ENCODE measurements at regions not wholly inside any gene's neighbourhood (a gene's known extent, or its start where the extent isn't known, plus 50 kb on each side); places are given as distances from the start of the nearest gene placed in this dataset.

DNA sequence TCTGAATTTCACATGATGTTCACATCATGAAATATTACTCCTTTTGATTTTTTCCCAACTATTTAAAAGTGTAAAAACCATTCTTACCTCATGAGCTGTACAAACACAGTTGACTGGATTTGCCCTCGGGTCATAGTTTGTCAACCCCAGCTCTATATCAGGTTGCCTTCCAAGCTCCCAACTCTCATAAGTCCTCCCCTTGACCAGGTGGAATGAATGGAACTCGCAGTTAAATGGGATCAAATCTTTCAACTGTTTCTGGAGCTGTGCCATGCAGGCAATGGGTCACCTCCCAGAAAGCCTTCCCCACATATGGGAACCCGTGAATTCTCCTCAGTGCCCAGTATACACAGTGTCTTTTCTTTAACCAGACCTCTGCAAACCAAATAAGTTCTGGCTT is 169.8 kb upstream of the FOXD3 start:
- TF ChIP-seq GLIS3 (CRISPR knock-in tag; IDR thresholded peaks at IDR 0.05), result no peak
- TF ChIP-seq ZFP3 (CRISPR knock-in tag; IDR thresholded peaks at IDR 0.05), result no peak
- TF ChIP-seq BACH2 (CRISPR knock-in tag; IDR thresholded peaks at IDR 0.05; ENCODE audit: borderline replicate concordance), result no peak
- no peak for TF ChIP-seq ISL1 (CRISPR knock-in tag; IDR thresholded peaks at IDR 0.05)
- no peak for TF ChIP-seq TCF4 (CRISPR knock-in tag; IDR thresholded peaks at IDR 0.05; ENCODE audit: borderline replicate concordance)
- no peak for TF ChIP-seq ZC3H10 (CRISPR knock-in tag; IDR thresholded peaks at IDR 0.05)
- no peak for TF ChIP-seq OSR1 (CRISPR knock-in tag; IDR thresholded peaks at IDR 0.05)
- no peak for TF ChIP-seq ARNTL (CRISPR knock-in tag; IDR thresholded peaks at IDR 0.05; ENCODE audit: borderline replicate concordance, low read depth)
- TF ChIP-seq CSDC2 (CRISPR knock-in tag; IDR thresholded peaks at IDR 0.05), result no peak
- ATAC-seq, result no peak

DNA sequence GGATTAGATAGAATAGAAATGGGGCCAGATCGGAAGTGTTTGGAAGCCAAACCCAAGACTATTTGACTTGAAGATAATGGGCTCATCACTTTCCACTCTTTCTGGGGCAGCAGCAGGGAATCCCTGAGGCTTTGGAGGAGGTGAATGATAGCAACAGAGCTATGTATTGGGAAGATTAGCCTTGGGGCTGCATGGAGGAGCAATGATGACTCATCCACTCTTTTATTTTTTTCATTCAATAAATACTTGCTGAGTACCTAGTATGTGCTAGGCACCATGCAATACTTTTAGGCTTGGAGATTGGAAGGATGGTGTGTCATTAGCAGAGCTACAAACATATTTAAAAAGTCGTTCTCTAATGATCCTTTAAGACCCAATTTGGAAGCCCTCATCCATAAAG is 166.9 kb upstream of the FOXD3 start:
- no peak for ATAC-seq
- TF ChIP-seq SNAI2 (CRISPR knock-in tag; IDR thresholded peaks at IDR 0.05) (no peak), ZC3H10 (CRISPR knock-in tag; IDR thresholded peaks at IDR 0.05) (no peak), ZNF565 (CRISPR knock-in tag; conservative IDR thresholded peaks at IDR 0.05; ENCODE audit: low read depth) (no peak), PATZ1 (CRISPR knock-in tag; IDR thresholded peaks at IDR 0.05; ENCODE audit: borderline replicate concordance) (no peak), ZNF8 (CRISPR knock-in tag; IDR thresholded peaks at IDR 0.05) (no peak), TOX (CRISPR knock-in tag; IDR thresholded peaks at IDR 0.05; ENCODE audit: borderline replicate concordance) (no peak), BACH2 (CRISPR knock-in tag; IDR thresholded peaks at IDR 0.05; ENCODE audit: borderline replicate concordance) (no peak), ZFP3 (CRISPR knock-in tag; IDR thresholded peaks at IDR 0.05) (no peak)
- TF ChIP-seq, protein P1, sequence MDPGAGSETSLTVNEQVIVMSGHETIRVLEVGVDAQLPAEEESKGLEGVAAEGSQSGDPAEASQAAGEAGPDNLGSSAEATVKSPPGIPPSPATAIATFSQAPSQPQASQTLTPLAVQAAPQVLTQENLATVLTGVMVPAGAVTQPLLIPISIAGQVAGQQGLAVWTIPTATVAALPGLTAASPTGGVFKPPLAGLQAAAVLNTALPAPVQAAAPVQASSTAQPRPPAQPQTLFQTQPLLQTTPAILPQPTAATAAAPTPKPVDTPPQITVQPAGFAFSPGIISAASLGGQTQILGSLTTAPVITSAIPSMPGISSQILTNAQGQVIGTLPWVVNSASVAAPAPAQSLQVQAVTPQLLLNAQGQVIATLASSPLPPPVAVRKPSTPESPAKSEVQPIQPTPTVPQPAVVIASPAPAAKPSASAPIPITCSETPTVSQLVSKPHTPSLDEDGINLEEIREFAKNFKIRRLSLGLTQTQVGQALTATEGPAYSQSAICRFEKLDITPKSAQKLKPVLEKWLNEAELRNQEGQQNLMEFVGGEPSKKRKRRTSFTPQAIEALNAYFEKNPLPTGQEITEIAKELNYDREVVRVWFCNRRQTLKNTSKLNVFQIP (CRISPR knock-in tag; IDR thresholded peaks at IDR 0.05; ENCODE audit: borderline replicate concordance, low read depth), result no peak
- TF ChIP-seq, protein P2, sequence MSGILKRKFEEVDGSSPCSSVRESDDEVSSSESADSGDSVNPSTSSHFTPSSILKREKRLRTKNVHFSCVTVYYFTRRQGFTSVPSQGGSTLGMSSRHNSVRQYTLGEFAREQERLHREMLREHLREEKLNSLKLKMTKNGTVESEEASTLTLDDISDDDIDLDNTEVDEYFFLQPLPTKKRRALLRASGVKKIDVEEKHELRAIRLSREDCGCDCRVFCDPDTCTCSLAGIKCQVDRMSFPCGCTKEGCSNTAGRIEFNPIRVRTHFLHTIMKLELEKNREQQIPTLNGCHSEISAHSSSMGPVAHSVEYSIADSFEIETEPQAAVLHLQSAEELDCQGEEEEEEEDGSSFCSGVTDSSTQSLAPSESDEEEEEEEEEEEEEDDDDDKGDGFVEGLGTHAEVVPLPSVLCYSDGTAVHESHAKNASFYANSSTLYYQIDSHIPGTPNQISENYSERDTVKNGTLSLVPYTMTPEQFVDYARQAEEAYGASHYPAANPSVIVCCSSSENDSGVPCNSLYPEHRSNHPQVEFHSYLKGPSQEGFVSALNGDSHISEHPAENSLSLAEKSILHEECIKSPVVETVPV (CRISPR knock-in tag; IDR thresholded peaks at IDR 0.05), result no peak
- TF ChIP-seq, protein P3, sequence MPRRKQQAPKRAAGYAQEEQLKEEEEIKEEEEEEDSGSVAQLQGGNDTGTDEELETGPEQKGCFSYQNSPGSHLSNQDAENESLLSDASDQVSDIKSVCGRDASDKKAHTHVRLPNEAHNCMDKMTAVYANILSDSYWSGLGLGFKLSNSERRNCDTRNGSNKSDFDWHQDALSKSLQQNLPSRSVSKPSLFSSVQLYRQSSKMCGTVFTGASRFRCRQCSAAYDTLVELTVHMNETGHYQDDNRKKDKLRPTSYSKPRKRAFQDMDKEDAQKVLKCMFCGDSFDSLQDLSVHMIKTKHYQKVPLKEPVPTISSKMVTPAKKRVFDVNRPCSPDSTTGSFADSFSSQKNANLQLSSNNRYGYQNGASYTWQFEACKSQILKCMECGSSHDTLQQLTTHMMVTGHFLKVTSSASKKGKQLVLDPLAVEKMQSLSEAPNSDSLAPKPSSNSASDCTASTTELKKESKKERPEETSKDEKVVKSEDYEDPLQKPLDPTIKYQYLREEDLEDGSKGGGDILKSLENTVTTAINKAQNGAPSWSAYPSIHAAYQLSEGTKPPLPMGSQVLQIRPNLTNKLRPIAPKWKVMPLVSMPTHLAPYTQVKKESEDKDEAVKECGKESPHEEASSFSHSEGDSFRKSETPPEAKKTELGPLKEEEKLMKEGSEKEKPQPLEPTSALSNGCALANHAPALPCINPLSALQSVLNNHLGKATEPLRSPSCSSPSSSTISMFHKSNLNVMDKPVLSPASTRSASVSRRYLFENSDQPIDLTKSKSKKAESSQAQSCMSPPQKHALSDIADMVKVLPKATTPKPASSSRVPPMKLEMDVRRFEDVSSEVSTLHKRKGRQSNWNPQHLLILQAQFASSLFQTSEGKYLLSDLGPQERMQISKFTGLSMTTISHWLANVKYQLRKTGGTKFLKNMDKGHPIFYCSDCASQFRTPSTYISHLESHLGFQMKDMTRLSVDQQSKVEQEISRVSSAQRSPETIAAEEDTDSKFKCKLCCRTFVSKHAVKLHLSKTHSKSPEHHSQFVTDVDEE (CRISPR knock-in tag; IDR thresholded peaks at IDR 0.05), result no peak

GRCh38 chr1:63157085-63157484 is 165.3 kb upstream of the FOXD3 start:
- TF ChIP-seq ZC3H10 (CRISPR knock-in tag; IDR thresholded peaks at IDR 0.05) (no peak), TCF4 (CRISPR knock-in tag; IDR thresholded peaks at IDR 0.05; ENCODE audit: borderline replicate concordance) (no peak), PPARA (CRISPR knock-in tag; IDR thresholded peaks at IDR 0.05; ENCODE audit: borderline replicate concordance) (no peak), TOX (CRISPR knock-in tag; IDR thresholded peaks at IDR 0.05; ENCODE audit: borderline replicate concordance) (no peak), SNAI2 (CRISPR knock-in tag; IDR thresholded peaks at IDR 0.05) (no peak), ARNTL (CRISPR knock-in tag; IDR thresholded peaks at IDR 0.05; ENCODE audit: borderline replicate concordance, low read depth) (no peak), RARB (CRISPR knock-in tag; IDR thresholded peaks at IDR 0.05) (no peak), GLIS3 (CRISPR knock-in tag; IDR thresholded peaks at IDR 0.05) (no peak), BACH2 (CRISPR knock-in tag; IDR thresholded peaks at IDR 0.05; ENCODE audit: borderline replicate concordance) (no peak), ISL1 (CRISPR knock-in tag; IDR thresholded peaks at IDR 0.05) (no peak), ESRRG (CRISPR knock-in tag; IDR thresholded peaks at IDR 0.05) (no peak), ZNF565 (CRISPR knock-in tag; conservative IDR thresholded peaks at IDR 0.05; ENCODE audit: low read depth) (no peak), ZNF70 (CRISPR knock-in tag; IDR thresholded peaks at IDR 0.05) (no peak), PATZ1 (CRISPR knock-in tag; IDR thresholded peaks at IDR 0.05; ENCODE audit: borderline replicate concordance) (no peak), CREB5 (CRISPR knock-in tag; IDR thresholded peaks at IDR 0.05; ENCODE audit: low read depth) (no peak)
- TF ChIP-seq, protein P1 (CRISPR knock-in tag; IDR thresholded peaks at IDR 0.05; ENCODE audit: borderline replicate concordance, low read depth), result no peak
- ATAC-seq, result no peak
